Mucosa of descending colon (tissue), 3 donors: ENCODE measurements at regions not wholly inside any gene's neighbourhood (a gene's known extent, or its start where the extent isn't known, plus 50 kb on each side); places are given as distances from the start of the nearest gene placed in this dataset.
"Not testable (repeated sequence)": the region's sequence is repeated elsewhere in the genome, so short reads cannot be mapped to it uniquely, and the experiment has no call there.

ENCODE experiments used
- ATAC-seq: fragments of 200-7000 bp; cut with Tn5 transposase; one replicate; pipeline ENCODE4 v1.9.1; 2020; ENCODE audit warnings: mild to moderate bottlenecking, moderate library complexity
- DNase-seq, 3 donors: peaks; one replicate each; pipeline ENCODE4 v3.0.0-alpha.2; 2020
- H3K36me3 ChIP-seq: fragments of 200-600 bp; one replicate; pipeline ENCODE4 v1.8.0; 2021; ENCODE audit warnings: low read depth, mild to moderate bottlenecking
- H3K4me1 ChIP-seq: fragments of 200-600 bp; one replicate; pipeline ENCODE4 v1.8.0; 2021; ENCODE audit warnings: low read depth, mild to moderate bottlenecking
- H3K4me3 ChIP-seq: fragments of 200-600 bp; one replicate; pipeline ENCODE4 v1.8.0; 2021; ENCODE audit warnings: mild to moderate bottlenecking
- H3K9me3 ChIP-seq: fragments of 200-600 bp; one replicate; pipeline ENCODE4 v1.8.0; 2021; ENCODE audit warnings: mild to moderate bottlenecking
- CTCF ChIP-seq: fragments of 200-600 bp; IDR thresholded peaks from one replicate; pipeline ENCODE4 v1.8.0; 2022; ENCODE audit warnings: antibody characterized with exemption, mild to moderate bottlenecking
- intact Hi-C, 2 donors: fragments of 100-400 bp; cut with DNase I in 1 of 2; cut with micrococcal nuclease in 1 of 2; formaldehyde crosslinking; loops; one replicate each; pipeline versions ENCODE4 v1.11.0 to v1.11.1; 2022; cut with DNase I, micrococcal nuclease
- donor health status: DM: no; HTN: no; CAD: no; lungs with moderate emphysema.
- donor health status: DM: no; HTN: no; CAD: no.
- donor health status: DM: no; HTN: yes; CAD: no.

- DNase-seq (no peak), ATAC-seq (no peak)
- Histone ChIP-seq H3K36me3 (no peaks in the 10 kb centered on the region), H3K4me1 (no peaks in the 10 kb centered on the region), H3K9me3 (no peaks in the 10 kb centered on the region), H3K4me3 (no peak overlapping the region)
- no peak for TF ChIP-seq CTCF
- intact Hi-C loops, result no loop called here
Measured at GRCh38 chr20:4434681-4435080, 185.6 kb upstream of the ADRA1D start.

GRCh38 chr20:4431446-4431845, 182.4 kb upstream of the ADRA1D start:
- H3K36me3 ChIP-seq, result no peaks in the 10 kb centered on the region
- no peak for ATAC-seq
- H3K4me3 ChIP-seq, result no peak overlapping the region
- no peaks in the 10 kb centered on the region for H3K9me3 ChIP-seq
- TF ChIP-seq CTCF, result no peak
- intact Hi-C loops, result no loop called here
- no peaks in the 10 kb centered on the region for H3K4me1 ChIP-seq
- DNase-seq, result no peak

GRCh38 chr20:4430826-4431225, 181.7 kb upstream of the ADRA1D start:
- intact Hi-C loops, H3K9me3 ChIP-seq, DNase-seq, H3K4me3 ChIP-seq, ATAC-seq, H3K4me1 ChIP-seq, H3K36me3 ChIP-seq: not testable (repeated sequence)

- Histone ChIP-seq H3K4me1 (no peaks in the 10 kb centered on the region), H3K4me3 (no peak overlapping the region), H3K9me3 (no peaks in the 10 kb centered on the region), H3K36me3 (no peaks in the 10 kb centered on the region)
- DNase-seq, result no peak
- intact Hi-C loops, result no loop called here
- ATAC-seq, result no peak
- no peak for TF ChIP-seq CTCF
Measured at GRCh38 chr20:4427940-4428586, 179.0 kb upstream of the ADRA1D start.

GRCh38 chr20:4418141-4418540, 169.1 kb upstream of the ADRA1D start:
- no peaks in the 10 kb centered on the region for H3K9me3 ChIP-seq
- intact Hi-C loops, result no loop called here
- TF ChIP-seq CTCF, result no peak

GRCh38 chr20:4415281-4415680, 166.2 kb upstream of the ADRA1D start:
- no peak for ATAC-seq
- no peak for DNase-seq
- Histone ChIP-seq H3K36me3 (no peaks in the 10 kb centered on the region), H3K9me3 (no peaks in the 10 kb centered on the region), H3K4me1 (no peaks in the 10 kb centered on the region), H3K4me3 (no peak overlapping the region)
- intact Hi-C loops, result no loop called here
- TF ChIP-seq CTCF, result no peak

More at GRCh38 chr20:4418141-4418540, 169.1 kb upstream of the ADRA1D start:
- H3K4me3 ChIP-seq, result no peak overlapping the region
- no peak for DNase-seq
- no peaks in the 10 kb centered on the region for H3K4me1 ChIP-seq
- no peaks in the 10 kb centered on the region for H3K36me3 ChIP-seq
- no peak for ATAC-seq
